RWPE1 (cell line): ENCODE measurements at regions not wholly inside any gene's neighbourhood (a gene's known extent, or its start where the extent isn't known, plus 50 kb on each side); places are given as distances from the start of the nearest gene placed in this dataset.
A peak's percentile ranks its signal among the peaks of the same experiment; 100 is the strongest.

Experiments
- CTCF ChIA-PET: fragments of 350-600 bp; sonication (Branson Sonifier 250); formaldehyde crosslinking; extraction: SDS; loops from one replicate; lab custom pipeline; 2021; lab: Yijun Ruan, JAX
- POLR2A ChIA-PET: fragments of 400-600 bp; formaldehyde crosslinking; extraction: SDS; loops from one replicate; lab custom pipeline; 2020; ENCODE audit warnings: antibody characterized with exemption; ENCODE audit not compliant: low non-redundant PET; lab: Yijun Ruan, JAX
- DNase-seq: peaks from one replicate; pipeline ENCODE4 v3.0.0; 2012; ENCODE audit warnings: low spot score
- H3K27ac ChIP-seq: fragments of 450-650 bp; 2 replicates; pipeline ENCODE4 v1.5.1; 2017
- TF ChIP-seq, protein P1 (sequence below): fragments of 450-650 bp; conservative IDR thresholded peaks from 2 replicates; pipeline ENCODE4 v1.5.1; 2017; ENCODE audit warnings: low read depth, mild to moderate bottlenecking

DNA sequence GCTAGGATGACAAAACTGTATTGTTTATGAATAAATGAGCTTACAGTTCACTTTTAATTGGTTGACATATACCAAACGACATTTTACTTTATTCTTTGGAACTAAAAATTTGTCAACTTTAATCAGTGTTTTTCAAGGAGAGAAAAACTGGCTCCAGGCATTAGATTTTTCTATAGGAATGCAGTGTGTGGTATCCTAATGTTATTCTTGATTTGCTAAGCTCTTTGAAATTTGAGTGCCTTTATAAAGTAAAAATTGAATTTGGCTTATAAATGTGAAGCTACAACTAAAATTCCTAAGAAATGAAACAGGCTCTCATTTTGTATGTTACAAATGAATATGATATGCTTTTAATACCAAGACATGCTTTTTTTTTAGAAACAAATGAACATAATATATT, 442.2 kb upstream of the TRAM1L1 start:
- no peak overlapping the region for H3K27ac ChIP-seq
- no peak for DNase-seq
- POLR2A ChIA-PET, result no interaction called here
- TF ChIP-seq, protein P1, sequence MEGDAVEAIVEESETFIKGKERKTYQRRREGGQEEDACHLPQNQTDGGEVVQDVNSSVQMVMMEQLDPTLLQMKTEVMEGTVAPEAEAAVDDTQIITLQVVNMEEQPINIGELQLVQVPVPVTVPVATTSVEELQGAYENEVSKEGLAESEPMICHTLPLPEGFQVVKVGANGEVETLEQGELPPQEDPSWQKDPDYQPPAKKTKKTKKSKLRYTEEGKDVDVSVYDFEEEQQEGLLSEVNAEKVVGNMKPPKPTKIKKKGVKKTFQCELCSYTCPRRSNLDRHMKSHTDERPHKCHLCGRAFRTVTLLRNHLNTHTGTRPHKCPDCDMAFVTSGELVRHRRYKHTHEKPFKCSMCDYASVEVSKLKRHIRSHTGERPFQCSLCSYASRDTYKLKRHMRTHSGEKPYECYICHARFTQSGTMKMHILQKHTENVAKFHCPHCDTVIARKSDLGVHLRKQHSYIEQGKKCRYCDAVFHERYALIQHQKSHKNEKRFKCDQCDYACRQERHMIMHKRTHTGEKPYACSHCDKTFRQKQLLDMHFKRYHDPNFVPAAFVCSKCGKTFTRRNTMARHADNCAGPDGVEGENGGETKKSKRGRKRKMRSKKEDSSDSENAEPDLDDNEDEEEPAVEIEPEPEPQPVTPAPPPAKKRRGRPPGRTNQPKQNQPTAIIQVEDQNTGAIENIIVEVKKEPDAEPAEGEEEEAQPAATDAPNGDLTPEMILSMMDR, result no peak
- CTCF ChIA-PET, result interaction anchor here (0.7 kb wide), 1 partner anchor 765 kb away, joined by 4 read pairs; no protein-coding TSS in a partner anchor

DNA sequence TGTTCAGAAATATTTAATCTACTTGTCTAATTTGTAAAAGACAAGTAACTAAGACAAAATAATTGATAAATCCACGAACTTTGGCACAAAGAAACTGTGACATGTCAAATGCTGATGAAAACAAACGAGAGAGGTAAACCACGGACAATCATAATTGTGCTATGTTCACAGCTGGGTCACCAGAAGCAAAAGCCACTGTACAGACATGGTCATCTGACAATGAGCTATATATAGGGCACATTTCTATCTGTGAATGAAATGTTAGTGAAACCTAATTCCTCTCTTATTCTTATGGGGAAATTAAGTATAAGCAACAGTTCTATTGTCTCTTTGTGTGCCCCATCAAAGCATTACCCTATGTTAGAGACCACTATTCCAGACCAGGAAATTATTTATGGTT, 444.0 kb upstream of the TRAM1L1 start:
- DNase-seq, result no peak
- TF ChIP-seq, protein P1, result no peak
- ChIA-PET POLR2A (no interaction called here), CTCF (no interaction called here)
- no peak overlapping the region for H3K27ac ChIP-seq

DNA sequence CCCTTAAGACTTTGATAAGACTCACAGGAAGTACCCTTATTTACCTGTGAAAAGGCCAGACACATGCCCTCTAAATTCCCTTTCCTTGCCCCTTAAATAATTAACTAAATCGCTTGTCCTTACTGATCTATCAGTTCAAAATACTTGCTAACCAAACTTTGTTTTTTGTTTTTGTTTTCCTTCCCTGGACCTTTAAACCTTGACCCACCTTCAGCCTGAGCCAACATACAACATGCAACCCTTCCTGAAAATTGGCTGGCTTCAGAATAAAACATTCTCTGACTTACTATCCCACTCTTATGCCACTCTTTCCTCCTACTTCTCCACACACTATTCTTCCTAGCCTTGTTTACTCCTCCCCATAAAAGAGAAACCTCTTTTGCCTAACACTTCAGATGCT, 448.1 kb upstream of the TRAM1L1 start:
- no peak overlapping the region for H3K27ac ChIP-seq
- ChIA-PET CTCF (no interaction called here), POLR2A (no interaction called here)
- TF ChIP-seq, protein P1, result no peak
- no peak for DNase-seq

DNA sequence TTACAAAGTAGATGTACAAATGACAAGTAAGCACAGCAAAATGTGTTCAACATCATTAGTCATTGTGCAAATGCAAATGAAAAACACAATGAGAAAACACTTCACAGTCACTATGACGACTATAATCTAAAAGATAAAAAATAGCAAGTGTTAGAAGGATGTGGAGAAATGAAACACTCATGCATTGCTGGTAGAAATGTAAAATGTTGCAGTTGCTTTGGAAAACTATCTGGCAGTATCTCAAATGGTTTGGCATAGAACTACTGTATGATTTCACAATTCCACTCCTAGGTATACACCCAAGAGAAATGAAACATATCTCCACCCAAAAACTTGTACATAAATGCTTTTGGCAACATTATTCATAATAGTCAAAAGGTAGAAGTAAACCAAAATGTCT, 459.7 kb upstream of the TRAM1L1 start:
- ChIA-PET CTCF (no interaction called here), POLR2A (no interaction called here)
- no peak overlapping the region for H3K27ac ChIP-seq
- TF ChIP-seq, protein P1, result no peak
- no peak for DNase-seq

DNA sequence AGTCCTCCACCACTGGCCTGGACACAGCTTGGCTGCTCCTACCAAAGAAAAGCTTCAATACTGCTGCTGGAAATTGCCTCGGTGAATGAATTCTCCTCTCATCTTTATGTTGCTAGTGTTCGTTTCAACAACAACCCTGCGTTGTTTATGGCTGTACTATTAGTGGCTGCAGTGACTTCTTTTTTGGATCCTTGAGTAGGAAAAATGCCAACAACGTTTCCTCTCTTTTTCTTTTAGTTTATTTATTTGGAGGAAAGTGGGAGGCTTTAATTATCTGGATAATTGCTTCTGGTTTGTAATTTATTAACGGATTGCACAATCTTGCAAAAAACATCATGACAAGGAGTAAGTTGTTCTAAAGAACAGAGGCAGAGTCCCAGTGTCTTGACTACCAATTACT, 464.1 kb upstream of the TRAM1L1 start:
- POLR2A ChIA-PET, result no interaction called here
- H3K27ac ChIP-seq, result no peak overlapping the region
- DNase-seq, result no peak
- CTCF ChIA-PET, result no interaction called here
- TF ChIP-seq, protein P1, result no peak

DNA sequence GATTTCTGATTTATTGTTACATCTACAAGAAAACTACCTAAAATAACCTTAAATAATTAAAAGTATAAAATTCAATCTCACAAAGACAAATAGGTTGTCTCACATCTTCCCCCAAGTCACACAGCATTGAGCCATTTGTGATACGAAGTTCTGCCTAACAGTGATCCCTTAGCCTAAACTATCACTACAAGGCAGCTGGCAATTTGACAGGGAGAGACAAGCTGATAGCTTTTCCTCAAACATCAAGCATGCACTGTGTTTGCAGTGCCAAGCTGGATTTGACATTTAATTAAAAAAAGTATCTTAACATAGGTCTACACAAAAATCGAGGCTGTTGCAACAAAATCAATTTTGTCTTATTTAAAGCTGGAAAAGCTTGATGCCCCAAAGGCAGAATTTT, 464.7 kb upstream of the TRAM1L1 start:
- H3K27ac ChIP-seq, result no peak overlapping the region
- no peak for DNase-seq
- POLR2A ChIA-PET, result no interaction called here
- TF ChIP-seq, protein P1, result no peak
- CTCF ChIA-PET, result no interaction called here

DNA sequence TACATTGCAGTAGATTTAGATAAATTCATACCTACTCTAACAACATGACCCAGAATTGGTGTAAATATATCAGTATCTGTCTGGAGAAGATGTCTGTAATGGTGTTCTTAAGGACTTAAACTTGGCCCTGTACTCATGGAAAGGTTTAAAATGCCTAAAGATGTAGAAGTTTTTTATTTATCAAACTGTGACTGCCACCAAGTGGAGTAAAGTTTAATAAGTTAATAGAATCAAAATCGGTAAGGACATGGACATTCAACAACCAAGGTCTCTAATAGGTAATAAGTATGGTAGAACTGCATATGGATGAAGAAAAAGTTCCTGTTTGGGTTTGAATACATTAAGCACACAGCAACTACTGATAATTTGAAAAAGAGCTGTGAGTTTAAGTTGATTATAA, 474.0 kb upstream of the NDST3 start:
- H3K27ac ChIP-seq, result no peak overlapping the region
- TF ChIP-seq, protein P1, result no peak
- DNase-seq, result peak; percentile 0
- POLR2A ChIA-PET, result no interaction called here
- CTCF ChIA-PET, result interaction anchor here (0.7 kb wide), 1 partner anchor 1350 kb away, joined by 3 read pairs; no protein-coding TSS in a partner anchor
